Left hindlimb (tissue), 1 donor: ENCODE measurements at regions not wholly inside any gene's neighbourhood (a gene's known extent, or its start where the extent isn't known, plus 50 kb on each side); places are given as distances from the start of the nearest gene placed in this dataset.
"Not testable (repeated sequence)": the region's sequence is repeated elsewhere in the genome, so short reads cannot be mapped to it uniquely, and the experiment has no call there.

ENCODE experiments used
- DNase-seq: peaks from one replicate; pipeline ENCODE4 v3.0.0-alpha.2; 2018

DNA sequence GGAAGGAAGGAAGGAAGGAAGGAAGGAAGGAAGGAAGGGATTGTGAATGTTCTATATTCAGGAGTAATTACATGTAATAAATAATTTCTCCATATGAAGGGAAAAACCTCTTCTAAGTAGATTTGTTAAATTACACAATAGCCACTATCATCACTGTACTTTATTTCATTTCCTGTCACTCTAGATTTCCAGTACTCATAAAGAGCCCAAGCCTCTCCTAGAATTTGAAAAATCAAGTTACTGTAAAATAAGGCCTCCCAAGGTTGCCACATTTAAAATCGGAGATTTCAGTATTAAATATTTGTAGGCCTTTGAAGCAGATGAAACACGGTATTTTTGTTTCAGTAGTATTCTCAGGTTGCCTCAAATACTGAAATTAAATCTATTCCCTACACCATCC is 499.0 kb downstream of the CDH10 start:
- DNase-seq: no peak

DNA sequence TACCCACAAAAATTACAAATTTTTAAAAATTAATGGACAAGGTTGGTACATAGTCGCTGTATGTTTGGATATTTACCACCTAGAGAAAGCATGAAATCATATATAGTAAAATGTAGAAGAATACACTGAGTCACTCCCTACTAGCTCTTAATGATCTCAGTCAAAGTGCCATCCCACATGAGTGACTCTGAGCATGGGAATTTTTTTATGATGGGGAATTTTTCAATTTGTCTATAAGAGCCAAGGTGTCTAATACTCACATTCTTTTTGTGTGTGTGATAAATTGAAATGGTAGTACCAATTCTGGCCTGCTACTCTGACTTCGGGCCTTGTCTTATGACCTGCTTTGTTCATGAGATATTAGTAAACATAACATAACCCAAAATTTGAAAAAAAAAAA is 483.2 kb downstream of the CDH10 start:
- DNase-seq: no peak

- no peak for DNase-seq
These were observed 482.4 kb downstream of the CDH10 start for GRCh38 chr5:24162343-24162742.

DNA sequence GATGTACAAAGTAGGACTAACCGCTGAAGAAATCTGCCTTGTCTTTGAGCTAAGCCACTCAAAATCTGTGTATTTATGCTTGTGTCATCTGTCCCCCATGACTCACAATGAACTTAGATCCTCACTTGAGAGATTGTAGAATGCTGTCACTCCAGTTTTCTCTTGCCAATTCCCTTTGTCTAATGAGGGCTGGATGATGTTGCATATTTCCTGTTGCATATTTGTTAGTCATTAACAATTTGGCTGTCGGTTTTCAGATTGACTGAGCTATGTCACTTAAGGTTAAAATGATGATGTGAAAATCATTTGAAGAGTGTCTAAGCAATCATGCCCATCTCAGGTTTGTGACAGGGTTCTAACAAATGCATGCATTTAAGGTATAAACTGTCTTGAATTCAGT is 481.7 kb downstream of the CDH10 start:
- no peak for DNase-seq

- no peak for DNase-seq
These were observed 477.0 kb downstream of the CDH10 start for GRCh38 chr5:24167806-24168205.

DNA sequence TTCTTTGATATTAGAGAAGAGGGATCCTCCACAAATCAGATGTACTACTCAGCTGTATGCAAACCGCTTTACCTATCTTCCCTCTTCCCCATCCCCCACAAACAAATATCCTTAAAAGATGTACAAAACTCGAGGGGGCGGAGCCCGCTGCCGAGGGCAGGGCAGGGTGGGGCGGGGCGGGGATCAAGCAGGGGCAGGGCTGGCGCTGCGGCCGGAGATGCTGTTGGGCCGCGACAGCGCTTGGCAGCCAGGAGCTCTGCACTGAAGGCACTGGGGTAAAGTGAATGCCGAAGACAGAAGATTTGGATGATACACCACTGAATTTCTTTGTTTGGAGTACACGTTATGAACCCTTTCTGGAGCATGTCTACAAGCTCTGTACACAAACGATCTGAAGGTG is 474.8 kb downstream of the CDH10 start:
- no peak for DNase-seq

DNA sequence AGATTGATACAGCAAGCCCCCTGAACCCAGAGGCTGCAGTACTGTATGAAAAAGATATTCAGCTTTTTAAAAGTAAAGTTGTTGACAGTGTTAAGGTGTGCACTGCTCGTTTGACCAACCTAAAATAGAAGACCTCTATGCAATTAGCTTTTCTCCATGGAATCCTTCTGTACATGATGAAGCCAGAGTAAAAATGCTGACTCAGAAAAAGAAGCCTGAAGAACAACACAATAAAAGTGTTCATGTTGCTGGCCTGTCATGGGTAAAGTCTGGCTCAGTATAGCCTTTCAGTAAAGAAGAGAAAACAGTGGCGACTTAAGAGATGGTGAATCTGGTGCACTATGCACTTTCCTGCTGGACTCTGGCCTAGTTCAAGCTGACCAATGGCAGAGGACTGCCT is 473.8 kb downstream of the CDH10 start:
- not testable (repeated sequence) for DNase-seq

- DNase-seq: no peak
These were observed 467.0 kb downstream of the CDH10 start for GRCh38 chr5:24177821-24178220.

DNA sequence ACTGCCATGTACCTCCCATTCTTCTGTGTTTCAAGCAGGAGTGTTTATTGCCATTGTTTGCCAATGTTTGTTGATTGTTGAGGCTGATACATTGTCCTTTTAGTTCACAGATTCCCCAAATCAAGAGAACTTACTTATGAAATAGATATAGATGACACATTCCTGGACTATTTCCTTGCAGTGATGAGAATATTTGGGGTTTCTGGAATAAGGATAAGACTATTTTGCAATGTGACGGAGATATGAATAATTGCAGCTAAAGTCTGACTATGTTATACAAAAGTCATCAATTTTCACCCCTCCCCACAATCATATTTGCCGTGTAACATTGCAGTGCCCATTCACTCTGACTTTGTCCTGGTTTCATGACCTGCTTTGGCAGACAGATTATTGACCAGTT is 460.8 kb downstream of the CDH10 start:
- DNase-seq: no peak

GRCh38 chr5:24188216-24188925 is 456.4 kb downstream of the CDH10 start:
- no peak for DNase-seq

GRCh38 chr5:24196789-24197188 is 448.0 kb downstream of the CDH10 start:
- DNase-seq: no peak

- no peak for DNase-seq
These were observed 436.1 kb downstream of the CDH10 start for GRCh38 chr5:24208686-24209106.

- DNase-seq: no peak
These were observed 429.7 kb downstream of the CDH10 start for GRCh38 chr5:24215114-24215513.

DNA sequence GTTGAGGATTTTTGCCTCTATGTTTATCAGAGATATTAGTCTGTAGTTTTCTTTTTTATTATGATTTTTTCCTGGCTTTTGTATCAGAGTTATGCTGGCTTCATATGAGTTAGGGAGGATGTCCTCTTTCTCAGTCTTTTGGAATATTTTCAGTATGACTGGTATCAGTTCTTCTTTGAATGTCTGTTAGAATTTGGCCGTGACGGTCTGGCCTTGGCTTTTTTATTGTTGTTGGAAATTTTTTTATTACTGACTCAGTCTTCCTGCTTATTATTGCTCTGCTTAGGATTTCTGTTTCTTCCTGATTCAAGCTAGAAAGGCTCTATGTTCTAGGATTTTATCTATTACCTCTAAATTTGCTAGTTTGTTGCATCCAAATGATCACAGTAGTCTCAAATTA is 421.9 kb downstream of the CDH10 start:
- DNase-seq: no peak

- DNase-seq: no peak
These were observed 419.7 kb downstream of the CDH10 start for GRCh38 chr5:24225051-24225450.

DNA sequence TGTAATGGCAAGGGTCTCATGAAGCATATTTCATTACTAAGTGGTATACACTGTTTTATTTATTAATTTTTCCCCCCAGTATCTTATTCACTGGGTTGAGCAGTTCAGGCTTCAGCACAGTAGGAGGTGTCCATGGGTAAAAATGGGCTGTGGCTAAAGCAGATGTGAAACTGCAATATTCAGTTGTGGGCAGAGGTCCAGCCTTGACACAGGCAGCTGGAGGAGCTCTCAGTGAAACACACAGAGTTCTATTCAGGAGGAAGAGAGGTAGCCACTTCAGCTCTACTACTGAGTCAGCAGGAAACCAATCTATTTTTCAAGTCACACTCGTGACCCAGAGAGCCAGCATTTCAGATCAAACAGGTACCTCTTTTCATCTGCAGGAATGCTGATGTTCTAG is 418.3 kb downstream of the CDH10 start:
- DNase-seq: no peak

GRCh38 chr5:24227881-24228280 is 416.9 kb downstream of the CDH10 start:
- DNase-seq: not testable (repeated sequence)

DNA sequence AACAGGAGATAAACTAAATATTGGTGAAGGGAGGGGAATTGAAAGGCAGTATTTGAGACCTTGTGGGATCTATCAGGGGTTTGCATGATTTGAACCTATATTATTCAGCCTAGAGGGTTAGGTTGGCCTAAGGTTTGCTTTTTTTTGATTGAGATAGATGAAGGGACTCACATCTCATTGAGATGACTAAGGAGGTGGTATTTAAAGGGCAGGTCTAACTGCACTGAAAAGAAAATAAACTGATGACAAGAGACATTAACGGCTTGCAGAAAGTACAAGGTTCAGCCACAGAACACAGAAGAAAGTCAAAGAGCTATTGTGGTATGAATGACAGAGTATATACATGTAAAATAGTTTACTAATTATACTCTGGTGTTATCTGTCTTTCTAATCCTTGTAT is 412.7 kb downstream of the CDH10 start:
- DNase-seq: no peak

DNA sequence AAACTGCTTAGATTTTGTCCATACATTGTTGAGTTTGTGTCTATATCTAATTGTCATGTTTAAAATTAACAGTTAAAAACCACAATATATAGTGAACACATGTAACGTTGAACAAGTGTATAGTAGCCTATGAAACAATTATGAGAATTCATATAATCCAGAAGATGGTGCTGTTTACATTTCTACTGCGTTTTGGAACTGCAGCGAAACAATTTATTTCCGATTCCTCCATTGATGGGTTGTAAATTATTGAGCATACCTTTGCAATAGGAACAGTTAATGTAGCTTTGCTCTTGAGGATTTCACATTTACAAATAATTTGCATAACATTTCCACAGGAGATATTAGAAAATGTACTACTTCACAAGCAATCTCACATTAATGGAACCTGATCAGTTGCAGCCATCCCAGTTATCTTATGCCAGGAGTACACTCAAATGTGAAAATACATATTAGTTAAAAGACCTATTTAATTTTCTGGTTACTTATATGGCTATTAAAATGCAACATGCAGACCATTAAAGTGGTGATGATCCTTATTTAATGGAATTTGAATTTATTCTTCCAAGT is 411.8 kb downstream of the CDH10 start:
- no peak for DNase-seq

DNA sequence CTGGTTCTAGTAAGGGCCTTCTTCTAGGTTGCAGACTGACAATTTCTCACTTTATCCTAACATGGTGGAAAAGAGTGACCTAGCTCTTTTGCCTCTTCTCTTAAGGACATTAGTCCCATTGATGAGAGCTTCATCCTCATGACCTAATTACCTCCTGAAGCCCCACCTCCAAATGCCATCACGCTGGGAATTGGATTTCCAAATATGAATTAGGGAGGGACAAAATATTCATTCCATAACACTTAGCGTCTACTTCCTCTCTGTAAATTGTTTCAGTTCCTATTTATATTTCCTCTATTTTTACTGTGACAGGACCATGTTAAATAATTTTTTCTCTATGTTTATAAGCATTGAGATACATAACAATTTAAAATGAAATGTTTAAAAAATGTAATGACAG is 408.8 kb downstream of the CDH10 start:
- no peak for DNase-seq

DNA sequence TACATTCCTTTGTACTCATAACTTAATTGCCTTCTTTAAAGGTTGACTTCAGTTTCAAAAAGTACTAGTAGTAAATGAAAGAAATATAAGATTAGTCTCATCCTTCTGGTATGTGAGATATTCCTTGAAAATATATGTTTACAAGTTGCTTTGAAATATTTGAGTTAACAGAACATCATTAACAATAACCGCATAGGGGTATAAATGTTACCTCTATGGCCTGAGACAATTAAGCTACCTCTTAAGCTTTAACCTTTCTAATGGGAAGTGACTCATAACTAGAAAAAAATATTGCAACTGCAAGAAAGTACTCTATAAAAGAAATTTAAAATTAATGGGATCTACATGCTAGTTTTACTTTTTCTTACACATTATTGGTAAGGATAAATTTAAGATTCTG is 399.0 kb downstream of the CDH10 start:
- DNase-seq: no peak

GRCh38 chr5:24264547-24264946 is 380.2 kb downstream of the CDH10 start:
- DNase-seq: no peak

DNA sequence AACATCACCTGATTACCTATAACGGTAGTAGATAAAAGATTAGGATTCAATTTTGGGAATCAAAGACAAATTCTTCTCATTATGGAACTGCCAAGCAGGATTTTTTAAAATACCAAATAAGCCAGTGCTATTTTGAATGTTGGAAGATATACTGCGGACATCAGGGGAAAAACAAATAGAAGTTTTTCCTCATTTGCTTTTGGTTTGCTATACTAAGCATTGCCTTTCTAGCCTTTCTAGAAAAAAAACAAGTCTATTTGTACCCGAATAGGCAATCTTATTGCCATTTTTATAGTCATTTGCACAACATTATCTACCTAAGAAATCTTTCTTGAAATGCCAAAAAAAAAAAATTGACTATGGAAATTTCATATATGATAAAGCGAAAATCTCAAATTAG is 379.5 kb downstream of the CDH10 start:
- no peak for DNase-seq

DNA sequence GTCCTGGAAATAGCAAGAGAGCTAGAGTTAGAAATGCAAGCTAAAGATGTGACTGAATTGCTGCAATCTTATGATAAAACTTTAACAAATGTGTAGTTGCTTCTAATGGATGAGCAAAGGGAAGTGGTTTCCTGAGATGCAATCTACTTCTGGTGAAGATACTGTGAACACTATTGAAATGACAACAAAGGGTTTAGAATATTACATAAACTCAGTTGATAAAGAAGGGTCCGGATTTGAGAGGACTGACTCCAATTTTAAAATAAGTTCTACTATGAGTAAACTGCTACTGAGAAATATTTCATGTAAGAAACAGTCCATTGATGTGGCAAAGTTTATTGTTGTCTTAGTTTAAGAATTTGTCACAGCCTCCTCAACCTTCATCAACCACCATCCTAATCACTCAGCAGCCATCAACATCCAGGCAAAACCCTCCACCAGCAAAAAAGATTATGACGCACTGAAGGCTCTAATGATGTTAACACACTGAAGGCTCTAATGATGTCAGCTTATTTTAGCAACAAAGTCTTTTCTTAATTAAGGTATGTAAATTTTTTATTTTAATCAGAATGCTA is 376.2 kb downstream of the CDH10 start:
- no peak for DNase-seq

DNA sequence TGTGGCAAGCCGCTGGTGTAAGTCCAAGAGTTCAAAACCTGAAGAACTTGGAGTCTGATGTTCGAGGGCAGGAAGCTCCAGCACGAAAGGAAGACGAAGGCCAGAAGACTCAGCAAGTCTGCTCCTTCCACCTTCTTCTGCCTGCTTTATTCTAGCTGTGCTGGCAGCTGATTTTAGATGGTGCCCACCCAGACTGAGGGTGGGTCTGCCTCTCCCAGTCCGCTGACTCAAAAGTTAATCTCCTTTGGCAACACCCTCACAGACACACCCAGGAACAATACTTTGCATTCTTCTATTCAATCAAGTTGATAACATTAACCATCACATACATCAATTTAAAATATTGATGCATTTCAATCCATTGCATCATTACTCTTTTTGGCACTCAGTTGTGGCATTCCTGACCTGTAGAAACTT is 373.1 kb downstream of the CDH10 start:
- not testable (repeated sequence) for DNase-seq
